DND-41 (cell line): ENCODE measurements at regions not wholly inside any gene's neighbourhood (a gene's known extent, or its start where the extent isn't known, plus 50 kb on each side); places are given as distances from the start of the nearest gene placed in this dataset.

ENCODE experiments used
- ATAC-seq: fragments of 200-7000 bp; cut with Tn5 transposase; 3 replicates; pipeline ENCODE4 v1.9.1; 2021; ENCODE audit warnings: low read depth; ENCODE audit not compliant: insufficient read depth
- DNase-seq: peaks from one replicate; pipeline ENCODE4 v3.0.0-alpha.2; 2020
- H2AFZ ChIP-seq: 2 replicates; pipeline ENCODE4 v1.6.0; 2012; ENCODE audit warnings: low read depth, low read length
- H3K27ac ChIP-seq: 2 replicates; pipeline ENCODE4 v1.5.1; 2012; ENCODE audit warnings: low read length, inconsistent platforms
- H3K27me3 ChIP-seq: fragments of 200-600 bp; sonication (generic); 2 replicates; pipeline ENCODE4 v1.6.0; 2012; ENCODE audit warnings: low read length, mild to moderate bottlenecking, inconsistent platforms; ENCODE audit not compliant: insufficient read depth, poor library complexity
- H3K36me3 ChIP-seq: 2 replicates; pipeline ENCODE4 v1.5.1; 2012; ENCODE audit warnings: low read length, inconsistent platforms; ENCODE audit not compliant: insufficient read depth
- H3K4me1 ChIP-seq: 2 replicates; pipeline ENCODE4 v1.5.1; 2012; ENCODE audit warnings: mild to moderate bottlenecking, low read length; ENCODE audit not compliant: insufficient read depth
- H3K4me2 ChIP-seq: 2 replicates; pipeline ENCODE4 v1.6.0; 2012; ENCODE audit warnings: mild to moderate bottlenecking, moderate library complexity, low read length, inconsistent platforms; ENCODE audit not compliant: insufficient read depth
- H3K4me3 ChIP-seq, 2 experiments: fragments of 200-600 bp in 1 of 2; shearing (Covaris generic) in 1 of 2; 2 replicates each; pipeline ENCODE4 v1.5.1; 2012 to 2016; ENCODE audit warnings: inconsistent platforms in 2 of 2, low read length in 2 of 2, mild to moderate bottlenecking in 2 of 2, low read depth in 1 of 2, moderate library complexity in 1 of 2
- H3K79me2 ChIP-seq: 2 replicates; pipeline ENCODE4 v1.6.0; 2012; ENCODE audit warnings: low read length, inconsistent platforms; ENCODE audit not compliant: insufficient read depth
- H3K9ac ChIP-seq: 2 replicates; pipeline ENCODE4 v1.6.0; 2012; ENCODE audit warnings: low read depth, mild to moderate bottlenecking, inconsistent platforms, low read length, moderate library complexity
- H3K9me3 ChIP-seq: 2 replicates; pipeline ENCODE4 v1.5.1; 2012; ENCODE audit warnings: low read length, moderate library complexity, mild to moderate bottlenecking, inconsistent platforms; ENCODE audit not compliant: insufficient read depth, severe bottlenecking
- H4K20me1 ChIP-seq: 2 replicates; pipeline ENCODE4 v1.6.0; 2012; ENCODE audit warnings: low read length; ENCODE audit not compliant: insufficient read depth
- CTCF ChIP-seq: IDR thresholded peaks from 2 replicates; pipeline ENCODE4 v1.5.1; 2012; ENCODE audit warnings: borderline replicate concordance, low read length, moderate library complexity, mild to moderate bottlenecking; ENCODE audit not compliant: poor library complexity, severe bottlenecking; ENCODE audit errors: extremely low read depth
- EZH2 ChIP-seq: IDR thresholded peaks from 3 replicates; pipeline ENCODE4 v1.6.1; 2012; ENCODE audit warnings: borderline replicate concordance, low read depth, mild to moderate bottlenecking, moderate library complexity, low read length, inconsistent platforms; ENCODE audit not compliant: severe bottlenecking

- Histone ChIP-seq H3K4me1 (no peaks in the 10 kb centered on the region), H3K36me3 (no peaks in the 10 kb centered on the region), H4K20me1 (no peaks in the 10 kb centered on the region), H3K27ac (no peak overlapping the region), H3K27me3 (no peaks in the 10 kb centered on the region), H3K4me2 (no peak overlapping the region), H3K9me3 (no peaks in the 10 kb centered on the region), H2AFZ (no peak overlapping the region), H3K4me3 (no peak overlapping the region), H3K79me2 (no peaks in the 10 kb centered on the region), H3K9ac (no peak overlapping the region)
- ATAC-seq, result no peak
- TF ChIP-seq EZH2 (no peak), CTCF (no peak)
- DNase-seq, result no peak
Measured at GRCh38 chr5:116887104-116887503, 312.5 kb upstream of the SEMA6A start.

GRCh38 chr5:116885825-116886224 lies 311.2 kb upstream of the SEMA6A start:
- Histone ChIP-seq H2AFZ (no peak overlapping the region), H3K27me3 (no peaks in the 10 kb centered on the region), H3K79me2 (no peaks in the 10 kb centered on the region), H3K36me3 (no peaks in the 10 kb centered on the region), H3K4me1 (no peaks in the 10 kb centered on the region), H3K9me3 (no peaks in the 10 kb centered on the region), H4K20me1 (no peaks in the 10 kb centered on the region), H3K9ac (no peak overlapping the region), H3K4me3 (no peak overlapping the region), H3K27ac (no peak overlapping the region), H3K4me2 (no peak overlapping the region)
- DNase-seq (no peak), ATAC-seq (no peak)
- TF ChIP-seq CTCF (no peak), EZH2 (no peak)

GRCh38 chr5:116883875-116884274 lies 309.3 kb upstream of the SEMA6A start:
- H3K4me3 ChIP-seq, result no peak overlapping the region
- no peak overlapping the region for H3K9ac ChIP-seq
- H3K36me3 ChIP-seq, result no peaks in the 10 kb centered on the region
- no peaks in the 10 kb centered on the region for H4K20me1 ChIP-seq
- no peaks in the 10 kb centered on the region for H3K4me1 ChIP-seq
- H2AFZ ChIP-seq, result no peak overlapping the region
- TF ChIP-seq CTCF (no peak), EZH2 (no peak)
- ATAC-seq, result no peak
- DNase-seq, result no peak
- H3K79me2 ChIP-seq, result no peaks in the 10 kb centered on the region
- no peaks in the 10 kb centered on the region for H3K27me3 ChIP-seq
- H3K27ac ChIP-seq, result no peak overlapping the region
- no peaks in the 10 kb centered on the region for H3K9me3 ChIP-seq
- no peak overlapping the region for H3K4me2 ChIP-seq
